ENCODE measurements at regions not wholly inside any gene's neighbourhood (a gene's known extent, or its start where the extent isn't known, plus 50 kb on each side); places are given as distances from the start of the nearest gene placed in this dataset.

DNA sequence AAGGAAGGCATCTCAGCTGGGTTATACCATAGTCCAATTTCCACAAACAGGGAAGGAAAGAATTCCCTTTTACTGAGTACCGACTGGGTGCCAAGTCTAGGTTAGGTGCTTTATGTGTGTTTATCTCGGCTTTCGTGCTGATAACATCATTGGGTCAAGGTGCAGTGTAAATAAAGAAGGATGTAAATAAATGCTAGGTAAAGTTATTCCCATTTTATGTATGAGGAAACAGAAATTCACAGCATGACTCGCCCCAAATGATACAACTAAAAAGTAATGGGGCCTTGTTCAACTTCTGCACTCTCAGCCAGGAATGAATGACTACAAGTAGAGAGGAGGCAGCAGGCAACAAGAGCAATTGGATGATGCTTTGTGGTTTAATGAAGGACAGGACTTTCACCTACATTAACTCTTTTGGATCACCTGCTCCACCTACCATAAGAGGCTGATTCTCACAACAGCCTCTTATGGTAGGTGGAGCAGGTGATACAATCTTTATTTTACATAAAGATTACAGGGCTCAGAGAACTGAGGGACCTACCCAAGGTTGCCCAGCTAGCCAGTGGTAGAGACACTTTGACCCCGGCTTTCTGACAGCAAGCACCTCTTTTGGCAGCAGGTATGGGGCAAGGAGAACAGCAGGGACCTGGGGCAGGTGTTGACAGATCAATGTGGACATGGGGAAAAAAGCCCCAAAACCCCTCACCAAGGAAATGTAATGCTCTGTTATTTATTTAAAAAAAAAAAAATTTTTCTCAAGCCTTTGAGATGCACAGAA, 213.4 kb upstream of the NUDT4 start:
- H3K4me1 ChIP-seq, result no peaks in the 10 kb centered on the region
- H3K27ac ChIP-seq, result no peak overlapping the region
- H3K27me3 ChIP-seq, result no peaks in the 10 kb centered on the region
- H3K36me3 ChIP-seq, result no peaks in the 10 kb centered on the region
- no peaks in the 10 kb centered on the region for H3K9me3 ChIP-seq
- TF ChIP-seq CTCF (IDR thresholded peaks at IDR 0.05), result no peak
- no peak for TF ChIP-seq POLR2A (IDR thresholded peaks at IDR 0.05)
- TF ChIP-seq POLR2AphosphoS5 (IDR thresholded peaks at IDR 0.05), result no peak
- DNase-seq (ENCODE audit: low spot score in 2 of 2), result no peak
- H3K4me3 ChIP-seq, result no peak overlapping the region
- intact Hi-C loops (cut with DNase I; ENCODE audit: low total_unique reads), result no loop called here

DNA sequence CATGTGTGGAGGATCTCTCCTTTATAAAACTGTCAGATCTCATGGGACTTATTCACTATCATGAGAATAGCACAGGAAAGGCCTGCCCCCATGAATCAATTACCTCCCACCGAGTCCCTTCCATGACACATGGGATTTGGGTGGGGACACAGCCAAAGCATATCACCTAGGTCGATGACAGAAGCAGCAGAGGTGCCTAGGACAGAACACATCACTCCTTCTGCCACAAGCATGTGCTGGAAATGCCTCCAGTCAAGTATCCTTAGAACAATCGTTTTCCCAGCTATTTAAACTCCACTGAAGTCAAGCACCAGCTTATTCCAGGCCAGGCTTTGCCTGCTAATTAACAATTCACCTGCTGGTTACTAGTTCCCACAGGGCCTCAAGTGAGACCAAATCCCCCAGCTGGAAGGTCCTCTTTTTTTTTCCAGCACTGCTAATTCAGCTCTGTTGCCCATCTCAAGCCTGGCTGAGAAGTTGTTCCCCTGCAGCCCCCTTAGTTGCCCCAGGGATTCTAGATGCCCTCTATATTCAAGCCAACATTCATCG, 212.3 kb upstream of the NUDT4 start:
- intact Hi-C loops (cut with DNase I; ENCODE audit: low total_unique reads), result no loop called here
- H3K4me3 ChIP-seq, result no peak overlapping the region
- no peaks in the 10 kb centered on the region for H3K36me3 ChIP-seq
- no peaks in the 10 kb centered on the region for H3K9me3 ChIP-seq
- no peaks in the 10 kb centered on the region for H3K4me1 ChIP-seq
- no peak for TF ChIP-seq POLR2AphosphoS5 (IDR thresholded peaks at IDR 0.05)
- no peak for TF ChIP-seq CTCF (IDR thresholded peaks at IDR 0.05)
- TF ChIP-seq POLR2A (IDR thresholded peaks at IDR 0.05), result no peak
- no peaks in the 10 kb centered on the region for H3K27me3 ChIP-seq
- H3K27ac ChIP-seq, result no peak overlapping the region
- DNase-seq (ENCODE audit: low spot score in 2 of 2), result no peak

- Histone ChIP-seq H3K4me3 (no peak overlapping the region), H3K9me3 (no peaks in the 10 kb centered on the region), H3K4me1 (no peaks in the 10 kb centered on the region), H3K27ac (no peak overlapping the region), H3K36me3 (no peaks in the 10 kb centered on the region), H3K27me3 (no peaks in the 10 kb centered on the region)
- TF ChIP-seq POLR2AphosphoS5 (IDR thresholded peaks at IDR 0.05) (no peak), POLR2A (IDR thresholded peaks at IDR 0.05) (no peak), CTCF (IDR thresholded peaks at IDR 0.05) (no peak)
- no peak for DNase-seq (ENCODE audit: low spot score in 2 of 2)
- intact Hi-C loops (cut with DNase I; ENCODE audit: low total_unique reads), result no loop called here
Observed at GRCh38 chr12:93166541-93167307, 211.0 kb upstream of the NUDT4 start.

- no peak for DNase-seq (ENCODE audit: low spot score in 2 of 2)
- intact Hi-C loops (cut with DNase I; ENCODE audit: low total_unique reads), result no loop called here
- no peak for TF ChIP-seq CTCF (IDR thresholded peaks at IDR 0.05)
- TF ChIP-seq POLR2A (IDR thresholded peaks at IDR 0.05), result no peak
- no peak for TF ChIP-seq POLR2AphosphoS5 (IDR thresholded peaks at IDR 0.05)
- Histone ChIP-seq H3K36me3 (no peaks in the 10 kb centered on the region), H3K27me3 (no peaks in the 10 kb centered on the region), H3K4me1 (no peaks in the 10 kb centered on the region), H3K9me3 (no peaks in the 10 kb centered on the region), H3K4me3 (no peak overlapping the region), H3K27ac (no peak overlapping the region)
Observed at GRCh38 chr12:93167331-93167730, 210.4 kb upstream of the NUDT4 start.

All from breast epithelium (tissue), 4 donors.